ENCODE measurements at regions not wholly inside any gene's neighbourhood (a gene's known extent, or its start where the extent isn't known, plus 50 kb on each side); places are given as distances from the start of the nearest gene placed in this dataset.
"Not testable (repeated sequence)": the region's sequence is repeated elsewhere in the genome, so short reads cannot be mapped to it uniquely, and the experiment has no call there.

DNA sequence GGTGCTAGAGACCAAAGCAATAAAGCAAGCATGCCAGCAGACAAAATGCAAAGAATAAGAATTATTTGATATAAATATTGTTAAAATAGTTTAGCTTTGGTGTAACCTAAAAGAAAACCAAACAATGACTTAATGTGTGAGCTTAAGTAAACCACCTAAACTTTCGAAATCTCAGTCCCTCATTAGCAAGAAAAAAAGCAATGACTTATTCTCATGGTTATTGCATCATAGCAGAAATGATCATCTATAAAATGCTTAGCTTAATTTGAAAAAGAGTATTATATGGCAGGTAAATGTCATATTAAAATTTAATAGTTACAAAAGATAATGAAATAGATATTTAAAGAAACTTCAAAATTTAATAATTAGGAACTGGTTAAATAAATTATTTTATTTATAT is 1395.7 kb upstream of the EYS start:
- no peak for DNase-seq (ENCODE audit: low spot score)
- intact Hi-C loops (cut with micrococcal nuclease; ENCODE audit: unreplicated experiment) = no loop called here
- ChIA-PET CTCF (no interaction called here), POLR2A (ENCODE audit: low non-redundant PET) (no interaction called here)
- Histone ChIP-seq H3K27me3 (replicated peaks; ENCODE audit: insufficient read depth, low read depth, low read length, poor library complexity) (no peaks in the 10 kb centered on the region), H3K9me3 (ENCODE audit: low read depth, low read length, poor library complexity, severe bottlenecking) (peaks cover 3% of the 10 kb centered on the region), H3K27ac (ENCODE audit: low read depth, low read length, poor library complexity, severe bottlenecking) (no peak overlapping the region), H3K36me3 (ENCODE audit: insufficient read depth, low read length, poor library complexity, severe bottlenecking) (no peaks in the 10 kb centered on the region), H3K4me1 (ENCODE audit: insufficient read depth, low read length, poor library complexity, severe bottlenecking) (no peaks in the 10 kb centered on the region), H3K4me3 (ENCODE audit: low read depth, low read length, poor library complexity, severe bottlenecking) (no peak overlapping the region)
- no TSS peak for BruUV-seq (replicated peaks)
- TF ChIP-seq EZH2 (IDR thresholded peaks at IDR 0.05; ENCODE audit: borderline replicate concordance, low read depth, low read length, poor library complexity, severe bottlenecking) = no peak
- no peak for TF ChIP-seq CTCF (conservative IDR thresholded peaks at IDR 0.05; ENCODE audit: low read depth, low read length)

- DNase-seq (ENCODE audit: low spot score); H3K4me3 ChIP-seq (ENCODE audit: low read depth, low read length, poor library complexity, severe bottlenecking); H3K27me3 ChIP-seq (replicated peaks; ENCODE audit: insufficient read depth, low read depth, low read length, poor library complexity); CTCF ChIA-PET; intact Hi-C loops (cut with micrococcal nuclease; ENCODE audit: unreplicated experiment); H3K27ac ChIP-seq (ENCODE audit: low read depth, low read length, poor library complexity, severe bottlenecking); H3K9me3 ChIP-seq (ENCODE audit: low read depth, low read length, poor library complexity, severe bottlenecking); POLR2A ChIA-PET (ENCODE audit: low non-redundant PET); BruUV-seq (replicated peaks); H3K36me3 ChIP-seq (ENCODE audit: insufficient read depth, low read length, poor library complexity, severe bottlenecking): not testable (repeated sequence)
- H3K4me1 ChIP-seq (ENCODE audit: insufficient read depth, low read length, poor library complexity, severe bottlenecking) = peaks cover 34% of the 10 kb centered on the region
Observed at GRCh38 chr6:67095618-67096226, 1388.7 kb upstream of the EYS start.

GRCh38 chr6:67094431-67094946 is 1387.5 kb upstream of the EYS start:
- no peaks in the 10 kb centered on the region for H3K36me3 ChIP-seq (ENCODE audit: insufficient read depth, low read length, poor library complexity, severe bottlenecking)
- ChIA-PET POLR2A (ENCODE audit: low non-redundant PET) (interaction anchor here (0.5 kb wide), 1 partner anchor 1855 kb away, joined by 3 read pairs; no protein-coding TSS in a partner anchor), CTCF (no interaction called here)
- H3K9me3 ChIP-seq (ENCODE audit: low read depth, low read length, poor library complexity, severe bottlenecking) = peaks cover 4% of the 10 kb centered on the region
- no peak for TF ChIP-seq CTCF (conservative IDR thresholded peaks at IDR 0.05; ENCODE audit: low read depth, low read length)
- no peak for TF ChIP-seq EZH2 (IDR thresholded peaks at IDR 0.05; ENCODE audit: borderline replicate concordance, low read depth, low read length, poor library complexity, severe bottlenecking)
- BruUV-seq (replicated peaks) = no TSS peak
- intact Hi-C loops (cut with micrococcal nuclease; ENCODE audit: unreplicated experiment) = loop anchor here (1.0 kb wide), 1 partner anchor 154 kb away; no protein-coding TSS in a partner anchor
- peak overlapping the region; percentile 88 for H3K27ac ChIP-seq (ENCODE audit: low read depth, low read length, poor library complexity, severe bottlenecking)
- H3K27me3 ChIP-seq (replicated peaks; ENCODE audit: insufficient read depth, low read depth, low read length, poor library complexity) = no peaks in the 10 kb centered on the region
- peak; percentile 95 for DNase-seq (ENCODE audit: low spot score)
- peaks cover 34% of the 10 kb centered on the region for H3K4me1 ChIP-seq (ENCODE audit: insufficient read depth, low read length, poor library complexity, severe bottlenecking)
- no peak overlapping the region for H3K4me3 ChIP-seq (ENCODE audit: low read depth, low read length, poor library complexity, severe bottlenecking)

GRCh38 chr6:67073938-67074337 is 1366.9 kb upstream of the EYS start:
- ChIA-PET POLR2A (ENCODE audit: low non-redundant PET) (no interaction called here), CTCF (no interaction called here)
- H3K36me3 ChIP-seq (ENCODE audit: insufficient read depth, low read length, poor library complexity, severe bottlenecking) = no peaks in the 10 kb centered on the region
- H3K27me3 ChIP-seq (replicated peaks; ENCODE audit: insufficient read depth, low read depth, low read length, poor library complexity) = no peaks in the 10 kb centered on the region
- BruUV-seq (replicated peaks) = no TSS peak
- no peak overlapping the region for H3K27ac ChIP-seq (ENCODE audit: low read depth, low read length, poor library complexity, severe bottlenecking)
- intact Hi-C loops (cut with micrococcal nuclease; ENCODE audit: unreplicated experiment) = no loop called here
- DNase-seq (ENCODE audit: low spot score) = no peak
- H3K9me3 ChIP-seq (ENCODE audit: low read depth, low read length, poor library complexity, severe bottlenecking) = no peaks in the 10 kb centered on the region
- H3K4me3 ChIP-seq (ENCODE audit: low read depth, low read length, poor library complexity, severe bottlenecking) = no peak overlapping the region
- H3K4me1 ChIP-seq (ENCODE audit: insufficient read depth, low read length, poor library complexity, severe bottlenecking) = no peaks in the 10 kb centered on the region
- TF ChIP-seq CTCF (conservative IDR thresholded peaks at IDR 0.05; ENCODE audit: low read depth, low read length) (no peak), EZH2 (IDR thresholded peaks at IDR 0.05; ENCODE audit: borderline replicate concordance, low read depth, low read length, poor library complexity, severe bottlenecking) (no peak)

All from A673 (cell line).